Subcutaneous abdominal adipose tissue (tissue), 5 donors: ENCODE measurements at regions not wholly inside any gene's neighbourhood (a gene's known extent, or its start where the extent isn't known, plus 50 kb on each side); places are given as distances from the start of the nearest gene placed in this dataset.
A peak's percentile ranks its signal among the peaks of the same experiment; 100 is the strongest.

Experiments
- H3K27ac ChIP-seq: one replicate; pipeline ENCODE4 v1.7.0; 2013; ENCODE audit warnings: low read depth, mild to moderate bottlenecking, inconsistent platforms, low read length, moderate library complexity
- H3K27me3 ChIP-seq, 5 donors: one replicate each; pipeline ENCODE4 v1.7.0; 2013; ENCODE audit warnings: low read length in 5 of 5, inconsistent platforms in 1 of 5; ENCODE audit not compliant: control insufficient read depth in 5 of 5, insufficient read depth in 4 of 5
- H3K36me3 ChIP-seq, 5 donors: one replicate each; pipeline ENCODE4 v1.7.0; 2013; ENCODE audit warnings: low read length in 5 of 5; ENCODE audit not compliant: control insufficient read depth in 5 of 5, insufficient read depth in 5 of 5
- H3K4me1 ChIP-seq, 5 donors: one replicate each; pipeline ENCODE4 v1.7.0; 2013; ENCODE audit warnings: low read length in 5 of 5, mild to moderate bottlenecking in 3 of 5, moderate library complexity in 1 of 5; ENCODE audit not compliant: control insufficient read depth in 5 of 5, insufficient read depth in 5 of 5
- H3K4me3 ChIP-seq, 5 donors: one replicate each; pipeline ENCODE4 v1.7.0; 2013; ENCODE audit warnings: low read length in 5 of 5, low read depth in 1 of 5
- H3K9ac ChIP-seq, 5 donors: one replicate each; pipeline ENCODE4 v1.7.0; 2013; ENCODE audit warnings: low read length in 5 of 5, mild to moderate bottlenecking in 4 of 5, moderate library complexity in 3 of 5
- H3K9me3 ChIP-seq, 5 donors: one replicate each; pipeline ENCODE4 v1.7.0; 2013; ENCODE audit warnings: low read length in 5 of 5; ENCODE audit not compliant: control insufficient read depth in 5 of 5
- donor health status: healthy.
- donor health status: healthy.
- donor health status: healthy.
- donor health status: healthy.
- donor health status: healthy.

GRCh38 chr22:35475545-35475944 lies 65.1 kb upstream of the RASD2 start:
- H3K27ac ChIP-seq, result no peak overlapping the region
- no peak overlapping the region for H3K9ac ChIP-seq
- H3K36me3 ChIP-seq, result no peaks in the 10 kb centered on the region
- peaks cover 0 to 4% (median 4%) of the 10 kb centered on the region in 5 donors for H3K9me3 ChIP-seq
- H3K4me3 ChIP-seq, result no peak overlapping the region
- peaks cover 2 to 17% (median 16%) of the 10 kb centered on the region in 5 donors for H3K4me1 ChIP-seq
- peaks cover 0 to 14% (median 4%) of the 10 kb centered on the region in 5 donors for H3K27me3 ChIP-seq

GRCh38 chr22:35476341-35476740 lies 64.3 kb upstream of the RASD2 start:
- H3K9ac ChIP-seq, result no peak overlapping the region
- H3K4me3 ChIP-seq, result no peak overlapping the region
- H3K36me3 ChIP-seq, result no peaks in the 10 kb centered on the region
- H3K4me1 ChIP-seq, result peaks cover 2 to 25% (median 24%) of the 10 kb centered on the region in 5 donors
- H3K9me3 ChIP-seq, result no peaks in the 10 kb centered on the region
- peaks cover 0 to 16% (median 6%) of the 10 kb centered on the region in 5 donors for H3K27me3 ChIP-seq
- no peak overlapping the region for H3K27ac ChIP-seq

GRCh38 chr22:35477911-35478582 lies 62.6 kb upstream of the RASD2 start:
- H3K9ac ChIP-seq, result no peak overlapping the region
- no peak overlapping the region for H3K27ac ChIP-seq
- no peaks in the 10 kb centered on the region for H3K36me3 ChIP-seq
- H3K4me3 ChIP-seq, result no peak overlapping the region
- H3K9me3 ChIP-seq, result peaks cover 0 to 4% (median 0%) of the 10 kb centered on the region in 5 donors
- peaks cover 0 to 17% (median 6%) of the 10 kb centered on the region in 5 donors for H3K27me3 ChIP-seq
- H3K4me1 ChIP-seq, result peaks cover 2 to 25% (median 24%) of the 10 kb centered on the region in 5 donors

GRCh38 chr22:35478633-35479107 lies 62.0 kb upstream of the RASD2 start:
- Histone ChIP-seq H3K4me3 (no peak overlapping the region), H3K27ac (no peak overlapping the region), H3K27me3 (peaks cover 0 to 17% (median 6%) of the 10 kb centered on the region in 5 donors), H3K9ac (no peak overlapping the region), H3K9me3 (peaks cover 0 to 4% (median 0%) of the 10 kb centered on the region in 5 donors), H3K36me3 (no peaks in the 10 kb centered on the region), H3K4me1 (peaks cover 2 to 25% (median 24%) of the 10 kb centered on the region in 5 donors)

- H3K27me3 ChIP-seq, result peaks cover 4 to 17% (median 6%) of the 10 kb centered on the region in 5 donors
- H3K36me3 ChIP-seq, result no peaks in the 10 kb centered on the region
- H3K27ac ChIP-seq, result no peak overlapping the region
- H3K9ac ChIP-seq, result no peak overlapping the region
- no peak overlapping the region for H3K4me3 ChIP-seq
- H3K9me3 ChIP-seq, result peaks cover 0 to 4% (median 0%) of the 10 kb centered on the region in 5 donors
- peaks cover 2 to 25% (median 24%) of the 10 kb centered on the region in 5 donors for H3K4me1 ChIP-seq
Observed at GRCh38 chr22:35479359-35479758, 61.3 kb upstream of the RASD2 start.

GRCh38 chr22:35479985-35480550 lies 60.6 kb upstream of the RASD2 start:
- Histone ChIP-seq H3K27me3 (peaks cover 4 to 17% (median 6%) of the 10 kb centered on the region in 5 donors), H3K27ac (no peak overlapping the region), H3K9ac (no peak overlapping the region), H3K4me1 (peaks cover 2 to 25% (median 24%) of the 10 kb centered on the region in 5 donors), H3K9me3 (peaks cover 0 to 4% (median 0%) of the 10 kb centered on the region in 5 donors), H3K36me3 (no peaks in the 10 kb centered on the region), H3K4me3 (no peak overlapping the region)

- Histone ChIP-seq H3K9ac (no peak overlapping the region), H3K27me3 (peaks cover 4 to 17% (median 6%) of the 10 kb centered on the region in 5 donors), H3K9me3 (peaks cover 0 to 4% (median 0%) of the 10 kb centered on the region in 5 donors), H3K27ac (no peak overlapping the region), H3K4me3 (peak overlapping the region in 3 of 5 donors; percentile 8 to 30 (median 16)), H3K4me1 (peaks cover 2 to 25% (median 24%) of the 10 kb centered on the region in 5 donors), H3K36me3 (no peaks in the 10 kb centered on the region)
Observed at GRCh38 chr22:35480627-35481550, 59.7 kb upstream of the RASD2 start.

- no peaks in the 10 kb centered on the region for H3K36me3 ChIP-seq
Observed at GRCh38 chr22:35482311-35482710, 58.3 kb upstream of the RASD2 start.

GRCh38 chr22:35482974-35483373 lies 57.7 kb upstream of the RASD2 start:
- peaks cover 2 to 24% (median 21%) of the 10 kb centered on the region in 5 donors for H3K4me1 ChIP-seq

More at GRCh38 chr22:35482311-35482710, 58.3 kb upstream of the RASD2 start:
- Histone ChIP-seq H3K9me3 (peaks cover 0 to 4% (median 0%) of the 10 kb centered on the region in 5 donors), H3K4me3 (no peak overlapping the region), H3K27ac (no peak overlapping the region), H3K27me3 (peaks cover 4 to 19% (median 7%) of the 10 kb centered on the region in 5 donors), H3K9ac (no peak overlapping the region), H3K4me1 (peaks cover 2 to 25% (median 22%) of the 10 kb centered on the region in 5 donors)

More at GRCh38 chr22:35482974-35483373, 57.7 kb upstream of the RASD2 start:
- no peaks in the 10 kb centered on the region for H3K36me3 ChIP-seq
- H3K9ac ChIP-seq, result no peak overlapping the region
- peaks cover 4 to 17% (median 6%) of the 10 kb centered on the region in 5 donors for H3K27me3 ChIP-seq
- H3K4me3 ChIP-seq, result no peak overlapping the region
- H3K9me3 ChIP-seq, result peaks cover 0 to 4% (median 0%) of the 10 kb centered on the region in 5 donors
- H3K27ac ChIP-seq, result no peak overlapping the region
